ENCODE measurements at regions not wholly inside any gene's neighbourhood (a gene's known extent, or its start where the extent isn't known, plus 50 kb on each side); places are given as distances from the start of the nearest gene placed in this dataset.
A peak's percentile ranks its signal among the peaks of the same experiment; 100 is the strongest.

DNA sequence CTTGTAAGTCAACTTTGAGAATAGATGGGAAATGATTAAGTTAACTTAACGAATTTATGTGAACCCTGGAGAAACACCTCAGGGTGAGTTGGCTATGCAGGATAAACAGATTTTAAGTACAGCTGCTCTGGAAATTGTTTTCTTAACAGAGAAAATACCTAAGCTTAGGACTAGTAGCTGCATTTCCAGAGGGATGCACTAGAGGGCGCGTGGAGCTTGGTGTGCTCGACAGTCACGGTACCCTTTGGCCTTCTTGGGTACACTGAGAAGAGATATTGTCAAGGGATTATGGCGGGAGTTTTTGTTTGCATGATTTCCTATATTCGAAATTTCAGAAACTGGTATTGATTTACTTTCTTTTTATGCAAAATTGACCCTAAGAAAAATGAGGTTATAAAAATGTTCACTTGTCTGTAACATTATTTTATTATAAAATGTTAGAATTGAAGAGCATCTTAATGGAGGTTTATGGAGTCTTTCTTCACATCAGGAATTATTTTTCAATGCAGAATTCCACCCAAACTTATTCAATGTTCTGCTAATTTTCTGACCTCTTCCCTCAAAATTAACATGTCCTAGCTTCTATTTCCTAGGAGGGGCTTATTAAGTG is 58.4 kb upstream of the MYO3A start:
- H3K9me2 ChIP-seq (replicated peaks; ENCODE audit: insufficient read depth, low read length): no peaks in the 10 kb centered on the region
- TF ChIP-seq, protein P1, sequence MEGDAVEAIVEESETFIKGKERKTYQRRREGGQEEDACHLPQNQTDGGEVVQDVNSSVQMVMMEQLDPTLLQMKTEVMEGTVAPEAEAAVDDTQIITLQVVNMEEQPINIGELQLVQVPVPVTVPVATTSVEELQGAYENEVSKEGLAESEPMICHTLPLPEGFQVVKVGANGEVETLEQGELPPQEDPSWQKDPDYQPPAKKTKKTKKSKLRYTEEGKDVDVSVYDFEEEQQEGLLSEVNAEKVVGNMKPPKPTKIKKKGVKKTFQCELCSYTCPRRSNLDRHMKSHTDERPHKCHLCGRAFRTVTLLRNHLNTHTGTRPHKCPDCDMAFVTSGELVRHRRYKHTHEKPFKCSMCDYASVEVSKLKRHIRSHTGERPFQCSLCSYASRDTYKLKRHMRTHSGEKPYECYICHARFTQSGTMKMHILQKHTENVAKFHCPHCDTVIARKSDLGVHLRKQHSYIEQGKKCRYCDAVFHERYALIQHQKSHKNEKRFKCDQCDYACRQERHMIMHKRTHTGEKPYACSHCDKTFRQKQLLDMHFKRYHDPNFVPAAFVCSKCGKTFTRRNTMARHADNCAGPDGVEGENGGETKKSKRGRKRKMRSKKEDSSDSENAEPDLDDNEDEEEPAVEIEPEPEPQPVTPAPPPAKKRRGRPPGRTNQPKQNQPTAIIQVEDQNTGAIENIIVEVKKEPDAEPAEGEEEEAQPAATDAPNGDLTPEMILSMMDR (IDR thresholded peaks at IDR 0.05; ENCODE audit: insufficient read depth, low read length, poor library complexity, severe bottlenecking): peak; percentile 90
- TF ChIP-seq EZH2phosphoT487 (conservative IDR thresholded peaks at IDR 0.05; ENCODE audit: low read length): no peak
- no peak overlapping the region for H3K4me2 ChIP-seq (ENCODE audit: low read depth, low read length, poor library complexity, severe bottlenecking)
- H3K36me3 ChIP-seq (ENCODE audit: low read length): no peaks in the 10 kb centered on the region
- H3K4me3 ChIP-seq (ENCODE audit: insufficient read depth, low read length, poor library complexity, severe bottlenecking): no peak overlapping the region
- H3K27me3 ChIP-seq (ENCODE audit: low read length): no peaks in the 10 kb centered on the region
- H3K9ac ChIP-seq (ENCODE audit: low read length): no peak overlapping the region
- no peaks in the 10 kb centered on the region for H3F3A ChIP-seq (ENCODE audit: insufficient read depth)
- H3K9me3 ChIP-seq (ENCODE audit: insufficient read depth, low read length): no peaks in the 10 kb centered on the region
- H4K20me1 ChIP-seq (ENCODE audit: low read depth, low read length): no peaks in the 10 kb centered on the region
- H2AFZ ChIP-seq (ENCODE audit: low read depth, low read length, severe bottlenecking): no peak overlapping the region
- H3K27ac ChIP-seq (ENCODE audit: low read depth, low read length): no peak overlapping the region
- H3K79me2 ChIP-seq (ENCODE audit: insufficient read depth, low read length): no peaks in the 10 kb centered on the region

DNA sequence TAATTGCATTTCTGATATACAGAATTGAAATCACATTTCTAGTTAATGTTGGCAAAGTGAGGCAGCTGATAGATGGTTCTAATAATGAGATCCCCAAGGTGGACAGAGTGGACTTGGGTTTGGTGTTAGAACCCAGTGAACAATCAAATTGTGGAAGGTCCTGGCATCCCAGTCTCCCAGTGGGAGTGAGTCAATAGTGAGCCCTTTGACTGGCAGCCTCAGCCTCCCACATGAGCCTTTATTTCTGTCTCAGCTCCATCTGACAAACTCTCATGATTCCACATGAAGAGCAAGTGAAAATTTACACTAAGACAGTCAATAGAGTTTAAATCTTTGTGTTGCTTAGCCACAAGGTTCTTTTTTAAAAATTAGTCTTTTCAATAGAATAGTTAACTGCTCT is 56.7 kb upstream of the MYO3A start:
- Histone ChIP-seq H3K27me3 (ENCODE audit: low read length) (no peaks in the 10 kb centered on the region), H3F3A (ENCODE audit: insufficient read depth) (no peaks in the 10 kb centered on the region), H3K27ac (ENCODE audit: low read depth, low read length) (no peak overlapping the region), H4K20me1 (ENCODE audit: low read depth, low read length) (no peaks in the 10 kb centered on the region), H3K79me2 (ENCODE audit: insufficient read depth, low read length) (no peaks in the 10 kb centered on the region), H3K4me3 (ENCODE audit: insufficient read depth, low read length, poor library complexity, severe bottlenecking) (no peak overlapping the region), H3K9me2 (replicated peaks; ENCODE audit: insufficient read depth, low read length) (no peaks in the 10 kb centered on the region), H3K9ac (ENCODE audit: low read length) (no peak overlapping the region), H3K4me2 (ENCODE audit: low read depth, low read length, poor library complexity, severe bottlenecking) (no peak overlapping the region), H2AFZ (ENCODE audit: low read depth, low read length, severe bottlenecking) (no peak overlapping the region), H3K9me3 (ENCODE audit: insufficient read depth, low read length) (no peaks in the 10 kb centered on the region), H3K36me3 (ENCODE audit: low read length) (no peaks in the 10 kb centered on the region)
- TF ChIP-seq, protein P1 (IDR thresholded peaks at IDR 0.05; ENCODE audit: insufficient read depth, low read length, poor library complexity, severe bottlenecking): no peak
- no peak for TF ChIP-seq EZH2phosphoT487 (conservative IDR thresholded peaks at IDR 0.05; ENCODE audit: low read length)

All from SU-DHL-6 (cell line).